Lung (tissue), 11 donors: ENCODE measurements at regions not wholly inside any gene's neighbourhood (a gene's known extent, or its start where the extent isn't known, plus 50 kb on each side); places are given as distances from the start of the nearest gene placed in this dataset.

Source experiments
- ATAC-seq: fragments of 200-7000 bp; cut with Tn5 transposase; one replicate; pipeline ENCODE4 v1.9.1; 2020; ENCODE audit warnings: moderate number of reproducible peaks; ENCODE audit not compliant: insufficient read depth, low FRiP score
- DNase-seq, 3 donors: peaks; one replicate each; pipeline ENCODE4 v3.0.0-alpha.2; 2013 to 2017
- H3K27ac ChIP-seq, 2 donors: one replicate each; pipeline ENCODE4 v1.5.1; 2013; ENCODE audit warnings: mild to moderate bottlenecking in 2 of 2, moderate library complexity in 2 of 2, control low read depth in 1 of 2, inconsistent platforms in 1 of 2, low read depth in 1 of 2, low read length in 1 of 2
- H3K27me3 ChIP-seq, 3 donors: one replicate each; pipeline ENCODE4 v1.5.1; 2013; ENCODE audit warnings: low read length in 2 of 3; ENCODE audit not compliant: control insufficient read depth in 3 of 3, insufficient read depth in 3 of 3
- H3K36me3 ChIP-seq, 4 donors: one replicate each; pipeline ENCODE4 v1.5.1; 2013; ENCODE audit warnings: low read length in 4 of 4, mild to moderate bottlenecking in 1 of 4, moderate library complexity in 1 of 4; ENCODE audit not compliant: control insufficient read depth in 4 of 4, insufficient read depth in 4 of 4
- H3K4me1 ChIP-seq, 5 donors: one replicate each; pipeline ENCODE4 v1.5.1; 2013; ENCODE audit warnings: low read length in 5 of 5, mild to moderate bottlenecking in 2 of 5, moderate library complexity in 1 of 5; ENCODE audit not compliant: control insufficient read depth in 5 of 5, insufficient read depth in 5 of 5
- H3K4me3 ChIP-seq: one replicate; pipeline ENCODE4 v1.5.1; 2013; ENCODE audit warnings: mild to moderate bottlenecking, control low read depth, moderate library complexity
- H3K9ac ChIP-seq, 2 donors: one replicate each; pipeline ENCODE4 v1.5.1; 2013; ENCODE audit warnings: low read length in 2 of 2, control low read depth in 1 of 2; ENCODE audit not compliant: insufficient read depth in 1 of 2
- H3K9me3 ChIP-seq, 4 donors: one replicate each; pipeline ENCODE4 v1.5.1; 2013; ENCODE audit warnings: low read length in 3 of 4, mild to moderate bottlenecking in 1 of 4, moderate library complexity in 1 of 4; ENCODE audit not compliant: control insufficient read depth in 4 of 4, insufficient read depth in 3 of 4
- CTCF ChIP-seq: IDR thresholded peaks from 2 replicates; pipeline ENCODE4 v1.5.1; 2012; ENCODE audit warnings: mild to moderate bottlenecking; ENCODE audit errors: control extremely low read depth, extremely low read depth
- WGBS, 2 donors: extraction: QIAGEN DNeasy Blood & Tissue Kit; methylation state at CpG; one replicate each; pipeline ENCODE4 v1.1.7; 2013; 5-methylcytosine and 5-hydroxymethylcytosine counted together
- donor health status: control.
- donor health status: control.
- donor health status: Bipolar disorder and iron deficiency.
- donor health status: healthy.
- donor health status: DM: yes; HTN: yes; CAD: no.

- ATAC-seq (no peak), DNase-seq (no peak)
- TF ChIP-seq CTCF = no peak
- peak overlapping the region in 1 of 2 donors; percentile 20 for H3K27ac ChIP-seq
- H3K4me1 ChIP-seq = no peaks in the 10 kb centered on the region
- H3K27me3 ChIP-seq = no peaks in the 10 kb centered on the region
- no peak overlapping the region for H3K4me3 ChIP-seq
- no peaks in the 10 kb centered on the region for H3K9me3 ChIP-seq
- WGBS, 2 donors = 88 to 90% methylated on average over 11 of the region's 11 CpGs
- H3K36me3 ChIP-seq = no peaks in the 10 kb centered on the region
- H3K9ac ChIP-seq = no peak overlapping the region
Observed at GRCh38 chr15:58285212-58285920, 146.4 kb upstream of the LIPC start.

- no peaks in the 10 kb centered on the region for H3K36me3 ChIP-seq
- no peak overlapping the region for H3K27ac ChIP-seq
- no peak for TF ChIP-seq CTCF
- no peaks in the 10 kb centered on the region for H3K4me1 ChIP-seq
- H3K27me3 ChIP-seq = no peaks in the 10 kb centered on the region
- H3K9ac ChIP-seq = no peak overlapping the region
- whole genome bisulfite sequencing, 2 donors = 95 to 96% methylated on average over 2 of the region's 2 CpGs
- no peak overlapping the region for H3K4me3 ChIP-seq
- DNase-seq (no peak), ATAC-seq (no peak)
- H3K9me3 ChIP-seq = no peaks in the 10 kb centered on the region
Observed at GRCh38 chr15:58285921-58286278, 145.9 kb upstream of the LIPC start.

- no peaks in the 10 kb centered on the region for H3K36me3 ChIP-seq
- WGBS, 2 donors = 67 to 68% methylated on average over 4 of the region's 4 CpGs
- H3K27ac ChIP-seq = no peak overlapping the region
- DNase-seq (no peak), ATAC-seq (no peak)
- no peaks in the 10 kb centered on the region for H3K27me3 ChIP-seq
- no peak for TF ChIP-seq CTCF
- H3K4me1 ChIP-seq = no peaks in the 10 kb centered on the region
- H3K9me3 ChIP-seq = no peaks in the 10 kb centered on the region
- no peak overlapping the region for H3K4me3 ChIP-seq
- no peak overlapping the region for H3K9ac ChIP-seq
Observed at GRCh38 chr15:58286523-58286922, 145.3 kb upstream of the LIPC start.

- no peak overlapping the region for H3K4me3 ChIP-seq
Observed at GRCh38 chr15:58287891-58288290, 143.9 kb upstream of the LIPC start.

More at GRCh38 chr15:58287891-58288290, 143.9 kb upstream of the LIPC start:
- H3K9ac ChIP-seq = no peak overlapping the region
- no peak for DNase-seq
- ATAC-seq = no peak
- H3K4me1 ChIP-seq = no peaks in the 10 kb centered on the region
- WGBS, 2 donors = 91 to 94% methylated on average over 2 of the region's 2 CpGs
- H3K9me3 ChIP-seq = peaks cover 0 to 4% (median 3%) of the 10 kb centered on the region in 4 donors
- H3K27me3 ChIP-seq = no peaks in the 10 kb centered on the region
- no peak overlapping the region for H3K27ac ChIP-seq
- no peaks in the 10 kb centered on the region for H3K36me3 ChIP-seq
- TF ChIP-seq CTCF = no peak
